OCI-LY3 (cell line): ENCODE measurements at regions not wholly inside any gene's neighbourhood (a gene's known extent, or its start where the extent isn't known, plus 50 kb on each side); places are given as distances from the start of the nearest gene placed in this dataset.

Experiments
- EZH2phosphoT487 ChIP-seq: fragments of 200-600 bp; shearing (Covaris generic); IDR thresholded peaks from 2 replicates; pipeline ENCODE4 v1.6.1; 2018; ENCODE audit warnings: antibody characterized with exemption, mixed run types, low read depth
- TF ChIP-seq, protein P1 (sequence below): fragments of 200-600, 300-600 bp; sonication (generic); IDR thresholded peaks from 2 replicates; pipeline ENCODE4 v1.5.1; 2014; ENCODE audit warnings: antibody characterized with exemption, low read length, low read depth

DNA sequence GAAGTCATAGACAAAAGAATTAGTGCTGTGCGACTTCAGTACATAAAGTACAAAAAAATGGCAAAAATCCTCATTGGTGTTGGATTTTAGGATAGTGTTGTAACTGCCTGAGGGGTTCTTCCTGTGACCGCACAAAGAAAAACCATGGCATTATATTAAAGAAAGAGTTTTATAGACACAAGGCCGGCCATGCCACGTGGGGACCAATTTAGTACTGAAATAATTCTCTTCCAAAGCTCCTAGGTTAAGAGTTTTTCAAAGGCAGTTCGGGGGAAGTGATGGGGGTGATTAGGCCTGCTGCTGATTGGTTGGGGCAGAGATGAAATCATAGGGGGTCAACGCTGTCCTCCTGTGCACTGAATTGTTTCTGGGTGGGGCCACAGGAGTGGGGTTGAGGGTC, 150.9 kb upstream of the EEA1 start:
- TF ChIP-seq, protein P1, sequence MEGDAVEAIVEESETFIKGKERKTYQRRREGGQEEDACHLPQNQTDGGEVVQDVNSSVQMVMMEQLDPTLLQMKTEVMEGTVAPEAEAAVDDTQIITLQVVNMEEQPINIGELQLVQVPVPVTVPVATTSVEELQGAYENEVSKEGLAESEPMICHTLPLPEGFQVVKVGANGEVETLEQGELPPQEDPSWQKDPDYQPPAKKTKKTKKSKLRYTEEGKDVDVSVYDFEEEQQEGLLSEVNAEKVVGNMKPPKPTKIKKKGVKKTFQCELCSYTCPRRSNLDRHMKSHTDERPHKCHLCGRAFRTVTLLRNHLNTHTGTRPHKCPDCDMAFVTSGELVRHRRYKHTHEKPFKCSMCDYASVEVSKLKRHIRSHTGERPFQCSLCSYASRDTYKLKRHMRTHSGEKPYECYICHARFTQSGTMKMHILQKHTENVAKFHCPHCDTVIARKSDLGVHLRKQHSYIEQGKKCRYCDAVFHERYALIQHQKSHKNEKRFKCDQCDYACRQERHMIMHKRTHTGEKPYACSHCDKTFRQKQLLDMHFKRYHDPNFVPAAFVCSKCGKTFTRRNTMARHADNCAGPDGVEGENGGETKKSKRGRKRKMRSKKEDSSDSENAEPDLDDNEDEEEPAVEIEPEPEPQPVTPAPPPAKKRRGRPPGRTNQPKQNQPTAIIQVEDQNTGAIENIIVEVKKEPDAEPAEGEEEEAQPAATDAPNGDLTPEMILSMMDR = no peak
- no peak for TF ChIP-seq EZH2phosphoT487
